ENCODE measurements at regions not wholly inside any gene's neighbourhood (a gene's known extent, or its start where the extent isn't known, plus 50 kb on each side); places are given as distances from the start of the nearest gene placed in this dataset.

- TF ChIP-seq CTCF (IDR thresholded peaks at IDR 0.05; ENCODE audit: insufficient read depth, missing control alignments), result no peak
- DNase-seq (ENCODE audit: insufficient read length, low spot score) (no peak), FAIRE-seq (no peak)
Observed at GRCh38 chr11:104510169-104510568, 346.2 kb upstream of the PDGFD start.

- no peak for TF ChIP-seq CTCF (IDR thresholded peaks at IDR 0.05; ENCODE audit: insufficient read depth, missing control alignments)
- FAIRE-seq (no peak), DNase-seq (ENCODE audit: insufficient read length, low spot score) (no peak)
Observed at GRCh38 chr11:104490182-104490581, 326.2 kb upstream of the PDGFD start.

GRCh38 chr11:104488561-104488960 is 324.6 kb upstream of the PDGFD start:
- DNase-seq (ENCODE audit: insufficient read length, low spot score) (no peak), FAIRE-seq (no peak)
- TF ChIP-seq CTCF (IDR thresholded peaks at IDR 0.05; ENCODE audit: insufficient read depth, missing control alignments), result no peak

- no peak for DNase-seq (ENCODE audit: insufficient read length, low spot score)
- no peak for FAIRE-seq
- TF ChIP-seq CTCF (IDR thresholded peaks at IDR 0.05; ENCODE audit: insufficient read depth, missing control alignments), result no peak
Observed at GRCh38 chr11:104487046-104487806, 323.3 kb upstream of the PDGFD start.

- no peak for FAIRE-seq
- no peak for DNase-seq (ENCODE audit: insufficient read length, low spot score)
- no peak for TF ChIP-seq CTCF (IDR thresholded peaks at IDR 0.05; ENCODE audit: insufficient read depth, missing control alignments)
Observed at GRCh38 chr11:104484804-104485554, 321.0 kb upstream of the PDGFD start.

- DNase-seq (ENCODE audit: insufficient read length, low spot score), result no peak
- FAIRE-seq, result no peak
- no peak for TF ChIP-seq CTCF (IDR thresholded peaks at IDR 0.05; ENCODE audit: insufficient read depth, missing control alignments)
Observed at GRCh38 chr11:104476898-104477297, 313.0 kb upstream of the PDGFD start.

- DNase-seq (ENCODE audit: insufficient read length, low spot score) (no peak), FAIRE-seq (no peak)
- TF ChIP-seq CTCF (IDR thresholded peaks at IDR 0.05; ENCODE audit: insufficient read depth, missing control alignments), result no peak
Observed at GRCh38 chr11:104476454-104476853, 312.5 kb upstream of the PDGFD start.
